Mesendoderm (in vitro differentiated cells): ENCODE measurements at regions not wholly inside any gene's neighbourhood (a gene's known extent, or its start where the extent isn't known, plus 50 kb on each side); places are given as distances from the start of the nearest gene placed in this dataset.
"Not testable (repeated sequence)": the region's sequence is repeated elsewhere in the genome, so short reads cannot be mapped to it uniquely, and the experiment has no call there.

ENCODE experiments used
- DNase-seq: peaks from one replicate; pipeline ENCODE4 v3.0.0; 2013
- H2AK5ac ChIP-seq: 2 replicates; pipeline ENCODE4 v1.6.1; 2013; ENCODE audit warnings: low read length, inconsistent platforms
- H2BK120ac ChIP-seq: 2 replicates; pipeline ENCODE4 v1.6.1; 2013; ENCODE audit warnings: low read depth, mild to moderate bottlenecking, low read length, moderate library complexity, mixed read lengths
- H2BK15ac ChIP-seq: replicated peaks from 2 replicates; pipeline ENCODE4 v1.6.1; 2013; ENCODE audit warnings: low read depth, mild to moderate bottlenecking, moderate library complexity
- H2BK5ac ChIP-seq: 2 replicates; pipeline ENCODE4 v1.6.1; 2013; ENCODE audit warnings: low read length, inconsistent platforms
- H3K18ac ChIP-seq: 2 replicates; pipeline ENCODE4 v1.6.1; 2013; ENCODE audit warnings: mild to moderate bottlenecking, low read length, mixed read lengths
- H3K23ac ChIP-seq: one replicate; pipeline ENCODE4 v1.6.1; 2013; ENCODE audit warnings: low read length
- H3K27ac ChIP-seq: 2 replicates; pipeline ENCODE4 v1.5.1; 2013; ENCODE audit warnings: low read depth, mild to moderate bottlenecking, inconsistent platforms, low read length, moderate library complexity
- H3K27me3 ChIP-seq: 2 replicates; pipeline ENCODE4 v1.6.1; 2013; ENCODE audit warnings: low read length, control low read depth, mild to moderate bottlenecking, inconsistent platforms; ENCODE audit not compliant: insufficient read depth, poor library complexity
- H3K36me3 ChIP-seq: 2 replicates; pipeline ENCODE4 v1.6.1; 2013; ENCODE audit warnings: low read length, inconsistent platforms; ENCODE audit not compliant: control insufficient read depth, insufficient read depth
- H3K4ac ChIP-seq: one replicate; pipeline ENCODE4 v1.6.1; 2013; ENCODE audit warnings: low read depth, mild to moderate bottlenecking, low read length, moderate library complexity
- H3K4me1 ChIP-seq: 2 replicates; pipeline ENCODE4 v1.6.1; 2013; ENCODE audit warnings: low read depth, low read length, inconsistent platforms; ENCODE audit not compliant: control insufficient read depth
- H3K4me2 ChIP-seq: 2 replicates; pipeline ENCODE4 v1.6.1; 2013; ENCODE audit warnings: low read length
- H3K4me3 ChIP-seq: 2 replicates; pipeline ENCODE4 v1.5.1; 2013; ENCODE audit warnings: mild to moderate bottlenecking, low read length
- H3K56ac ChIP-seq: one replicate; pipeline ENCODE4 v1.6.1; 2013; ENCODE audit warnings: low read length
- H3K79me1 ChIP-seq: 2 replicates; pipeline ENCODE4 v1.6.1; 2013; ENCODE audit warnings: low read length, inconsistent platforms
- H3K79me2 ChIP-seq: 2 replicates; pipeline ENCODE4 v1.6.1; 2013; ENCODE audit warnings: mild to moderate bottlenecking, low read length; ENCODE audit not compliant: control insufficient read depth, insufficient read depth
- H3K9ac ChIP-seq: 2 replicates; pipeline ENCODE4 v1.6.1; 2013; ENCODE audit warnings: low read length, inconsistent platforms
- H4K5ac ChIP-seq: one replicate; pipeline ENCODE4 v1.6.1; 2013; ENCODE audit warnings: low read length
- H4K8ac ChIP-seq: one replicate; pipeline ENCODE4 v1.6.1; 2013; ENCODE audit warnings: low read depth, mild to moderate bottlenecking, control low read depth, low read length, moderate library complexity
- WGBS: extraction: QIAGEN DNeasy Blood & Tissue Kit; methylation state at CpG from one replicate; pipeline ENCODE4 v1.1.7; 2013; ENCODE audit warnings: low lambda C conversion rate, missing lambda C conversion rate; ENCODE audit not compliant: insufficient coverage; ENCODE audit errors: extremely low coverage; 5-methylcytosine and 5-hydroxymethylcytosine counted together

- H3K18ac ChIP-seq, result no peak overlapping the region
- H4K5ac ChIP-seq, result no peak overlapping the region
- no peak overlapping the region for H2BK120ac ChIP-seq
- no peak overlapping the region for H3K27ac ChIP-seq
- no peak overlapping the region for H2BK5ac ChIP-seq
- 100% methylated on average over 1 of the region's 5 CpGs for WGBS
- H3K79me2 ChIP-seq, result no peaks in the 10 kb centered on the region
- no peak for DNase-seq
- H3K9ac ChIP-seq, result no peak overlapping the region
- no peak overlapping the region for H2BK15ac ChIP-seq
- H3K36me3 ChIP-seq, result no peaks in the 10 kb centered on the region
- H3K56ac ChIP-seq, result no peak overlapping the region
- H2AK5ac ChIP-seq, result no peak overlapping the region
- H3K27me3 ChIP-seq, result no peaks in the 10 kb centered on the region
- no peaks in the 10 kb centered on the region for H3K79me1 ChIP-seq
- no peak overlapping the region for H4K8ac ChIP-seq
- no peak overlapping the region for H3K4me3 ChIP-seq
- H3K4me1 ChIP-seq, result peaks cover 9% of the 10 kb centered on the region
- H3K23ac ChIP-seq, result no peak overlapping the region
- no peak overlapping the region for H3K4me2 ChIP-seq
- H3K4ac ChIP-seq, result no peak overlapping the region
Observed at GRCh38 chr5:158195416-158196210, 336.7 kb upstream of the CLINT1 start.

GRCh38 chr5:158194561-158194976 lies 335.6 kb upstream of the CLINT1 start:
- Histone ChIP-seq H4K5ac (no peak overlapping the region), H3K4me2 (no peak overlapping the region), H3K79me1 (no peaks in the 10 kb centered on the region), H3K18ac (no peak overlapping the region), H3K9ac (no peak overlapping the region), H2BK5ac (no peak overlapping the region), H3K36me3 (no peaks in the 10 kb centered on the region), H2BK120ac (no peak overlapping the region), H3K4me1 (peaks cover 9% of the 10 kb centered on the region), H3K23ac (no peak overlapping the region), H3K27me3 (no peaks in the 10 kb centered on the region), H3K4me3 (no peak overlapping the region), H2BK15ac (no peak overlapping the region), H3K79me2 (no peaks in the 10 kb centered on the region), H3K56ac (no peak overlapping the region), H2AK5ac (no peak overlapping the region), H4K8ac (no peak overlapping the region), H3K27ac (no peak overlapping the region), H3K4ac (no peak overlapping the region)
- WGBS, result no CpG with 5 or more reads among the region's 10 CpGs
- no peak for DNase-seq

- H3K79me2 ChIP-seq, DNase-seq, H3K4me3 ChIP-seq, H4K8ac ChIP-seq, H2BK120ac ChIP-seq, H3K18ac ChIP-seq, H3K4me2 ChIP-seq, H3K4ac ChIP-seq, H3K4me1 ChIP-seq, H3K27ac ChIP-seq, H2BK5ac ChIP-seq, H3K9ac ChIP-seq, H3K56ac ChIP-seq, H4K5ac ChIP-seq, H3K23ac ChIP-seq, H2BK15ac ChIP-seq, H3K27me3 ChIP-seq, H2AK5ac ChIP-seq, H3K36me3 ChIP-seq, H3K79me1 ChIP-seq: not testable (repeated sequence)
- no CpG with 5 or more reads among the region's 2 CpGs for WGBS
Observed at GRCh38 chr5:158193395-158193794, 334.4 kb upstream of the CLINT1 start.

- H3K27ac ChIP-seq, result no peak overlapping the region
- WGBS, result no CpG with 5 or more reads among the region's 4 CpGs
Observed at GRCh38 chr5:158180407-158180806, 321.5 kb upstream of the CLINT1 start.

GRCh38 chr5:158179271-158179670 lies 320.3 kb upstream of the CLINT1 start:
- H3K4me3 ChIP-seq, result no peak overlapping the region
- H2BK120ac ChIP-seq, result no peak overlapping the region
- no peaks in the 10 kb centered on the region for H3K27me3 ChIP-seq
- no peak overlapping the region for H4K8ac ChIP-seq
- no peak overlapping the region for H3K23ac ChIP-seq
- WGBS, result no CpG with 5 or more reads among the region's 7 CpGs
- H3K36me3 ChIP-seq, result no peaks in the 10 kb centered on the region
- no peak overlapping the region for H2AK5ac ChIP-seq
- H3K27ac ChIP-seq, result no peak overlapping the region
- H3K79me2 ChIP-seq, result no peaks in the 10 kb centered on the region
- H2BK5ac ChIP-seq, result no peak overlapping the region
- H3K4me1 ChIP-seq, result peaks cover 7% of the 10 kb centered on the region
- no peak for DNase-seq
- no peak overlapping the region for H3K18ac ChIP-seq
- no peak overlapping the region for H3K9ac ChIP-seq
- no peak overlapping the region for H4K5ac ChIP-seq
- no peak overlapping the region for H3K4ac ChIP-seq
- H2BK15ac ChIP-seq, result no peak overlapping the region
- H3K56ac ChIP-seq, result no peak overlapping the region
- H3K79me1 ChIP-seq, result no peaks in the 10 kb centered on the region
- H3K4me2 ChIP-seq, result no peak overlapping the region

More at GRCh38 chr5:158180407-158180806, 321.5 kb upstream of the CLINT1 start:
- Histone ChIP-seq H3K79me1 (no peaks in the 10 kb centered on the region), H3K36me3 (no peaks in the 10 kb centered on the region), H2BK120ac (no peak overlapping the region), H4K5ac (no peak overlapping the region), H2BK5ac (no peak overlapping the region), H2AK5ac (no peak overlapping the region), H3K23ac (no peak overlapping the region), H3K27me3 (no peaks in the 10 kb centered on the region), H3K18ac (no peak overlapping the region), H3K4me3 (no peak overlapping the region), H2BK15ac (no peak overlapping the region), H3K4me1 (peaks cover 4% of the 10 kb centered on the region), H3K9ac (no peak overlapping the region), H3K4ac (no peak overlapping the region), H4K8ac (no peak overlapping the region), H3K4me2 (no peak overlapping the region), H3K79me2 (no peaks in the 10 kb centered on the region), H3K56ac (no peak overlapping the region)
- no peak for DNase-seq

- H3K27ac ChIP-seq, result no peak overlapping the region
Observed at GRCh38 chr5:158178535-158178934, 319.6 kb upstream of the CLINT1 start.

More at GRCh38 chr5:158178535-158178934, 319.6 kb upstream of the CLINT1 start:
- Histone ChIP-seq H3K27me3 (no peaks in the 10 kb centered on the region), H3K4me2 (no peak overlapping the region), H4K5ac (no peak overlapping the region), H3K18ac (peak overlapping the region; percentile 65), H2AK5ac (no peak overlapping the region), H2BK5ac (no peak overlapping the region), H4K8ac (no peak overlapping the region), H2BK15ac (no peak overlapping the region), H3K4me3 (no peak overlapping the region), H3K23ac (no peak overlapping the region), H3K4me1 (peaks cover 7% of the 10 kb centered on the region), H3K9ac (no peak overlapping the region), H3K79me2 (no peaks in the 10 kb centered on the region), H3K36me3 (no peaks in the 10 kb centered on the region), H3K4ac (no peak overlapping the region), H3K79me1 (no peaks in the 10 kb centered on the region), H2BK120ac (no peak overlapping the region), H3K56ac (no peak overlapping the region)
- WGBS, result no CpG with 5 or more reads among the region's 6 CpGs
- DNase-seq, result peak; percentile 31
